GM19397 (cell line): ENCODE measurements at regions not wholly inside any gene's neighbourhood (a gene's known extent, or its start where the extent isn't known, plus 50 kb on each side); places are given as distances from the start of the nearest gene placed in this dataset.

Source experiments
- ATAC-seq: cut with Tn5 transposase; IDR thresholded peaks from one replicate; pipeline ENCODE4 v1.9.1; 2021; ENCODE audit warnings: mild to moderate bottlenecking, moderate library complexity; ENCODE audit not compliant: unreplicated experiment

- ATAC-seq: no peak
Measured at GRCh38 chr22:49533886-49534285, 293.8 kb downstream of the BRD1 start.

GRCh38 chr22:49532869-49533802 lies 294.5 kb downstream of the BRD1 start:
- no peak for ATAC-seq

- no peak for ATAC-seq
Measured at GRCh38 chr22:49531368-49531791, 296.3 kb downstream of the BRD1 start.

DNA sequence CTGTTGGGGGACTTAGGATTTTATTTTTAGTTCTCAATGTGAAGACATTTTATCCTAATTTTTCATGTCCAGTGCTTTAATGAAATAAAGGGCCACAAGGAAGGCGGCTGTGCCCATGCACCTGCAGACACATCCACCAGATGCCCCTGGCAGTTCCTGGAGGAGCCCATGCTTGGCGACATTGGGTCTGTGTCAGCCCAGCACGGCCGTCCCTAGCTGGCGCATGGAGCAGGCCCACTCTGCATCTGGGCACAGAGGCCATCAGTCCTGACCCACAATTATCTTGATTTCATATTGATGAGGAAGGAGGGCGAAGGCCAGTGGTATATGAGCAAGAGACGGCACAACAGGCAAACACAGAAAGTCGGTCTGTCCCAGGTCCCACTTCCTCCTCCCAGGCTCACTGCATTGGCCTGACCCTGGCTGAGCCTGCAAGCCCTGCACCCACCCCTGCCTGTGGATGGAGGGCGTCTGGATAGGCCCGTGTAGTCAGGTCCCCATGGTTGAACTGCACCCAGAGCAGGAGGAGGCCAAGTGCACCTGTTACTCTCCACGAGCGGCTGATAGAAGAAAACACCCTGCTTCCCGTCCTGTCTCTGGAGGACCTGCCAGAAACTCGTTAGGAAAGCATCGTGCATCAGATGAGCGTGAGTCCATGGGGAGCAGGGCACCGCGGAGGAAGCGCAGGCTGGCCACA lies 296.9 kb downstream of the BRD1 start:
- ATAC-seq: no peak

GRCh38 chr22:49528420-49528720 lies 299.3 kb downstream of the BRD1 start:
- ATAC-seq: no peak

- ATAC-seq: no peak
Measured at GRCh38 chr22:49527611-49528419, 299.9 kb downstream of the BRD1 start.

DNA sequence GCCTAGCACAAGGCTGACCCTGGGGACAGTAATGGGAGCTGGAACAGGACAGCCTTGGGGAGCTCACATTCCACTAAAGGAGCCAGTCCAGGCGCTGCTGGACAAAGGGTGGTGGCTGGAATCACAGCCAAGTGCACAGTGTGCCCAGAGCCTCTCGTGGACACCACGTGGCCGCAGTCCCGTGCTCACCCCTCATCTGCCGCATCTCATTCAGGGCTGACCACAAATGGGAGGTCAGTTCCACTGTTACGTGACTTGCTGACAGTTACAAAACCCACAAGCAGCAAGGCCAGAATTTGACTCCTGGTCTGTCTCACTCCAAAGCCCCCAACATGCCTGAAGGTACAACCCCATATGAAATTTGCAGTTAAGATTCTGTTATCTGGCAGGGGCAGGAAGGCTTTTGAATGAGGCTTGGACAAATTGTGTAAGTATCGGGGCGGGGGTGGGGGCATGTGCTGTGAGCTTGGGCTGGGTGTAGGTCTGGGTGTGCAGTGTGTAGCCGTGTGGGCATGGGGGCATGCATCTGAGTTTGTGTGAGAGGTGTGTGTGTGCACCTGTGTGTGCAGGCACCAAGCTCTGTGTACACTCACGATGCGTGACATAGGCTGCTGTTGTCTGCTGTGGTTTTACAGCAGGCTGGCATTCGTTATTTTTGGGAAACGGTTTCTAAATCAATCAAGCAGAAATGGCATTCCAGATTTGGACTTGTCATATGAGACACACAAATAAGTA lies 301.7 kb downstream of the BRD1 start:
- ATAC-seq: no peak

GRCh38 chr22:49525360-49525759 lies 302.3 kb downstream of the BRD1 start:
- ATAC-seq: no peak

- ATAC-seq: no peak
Measured at GRCh38 chr22:49524362-49524761, 303.3 kb downstream of the BRD1 start.

DNA sequence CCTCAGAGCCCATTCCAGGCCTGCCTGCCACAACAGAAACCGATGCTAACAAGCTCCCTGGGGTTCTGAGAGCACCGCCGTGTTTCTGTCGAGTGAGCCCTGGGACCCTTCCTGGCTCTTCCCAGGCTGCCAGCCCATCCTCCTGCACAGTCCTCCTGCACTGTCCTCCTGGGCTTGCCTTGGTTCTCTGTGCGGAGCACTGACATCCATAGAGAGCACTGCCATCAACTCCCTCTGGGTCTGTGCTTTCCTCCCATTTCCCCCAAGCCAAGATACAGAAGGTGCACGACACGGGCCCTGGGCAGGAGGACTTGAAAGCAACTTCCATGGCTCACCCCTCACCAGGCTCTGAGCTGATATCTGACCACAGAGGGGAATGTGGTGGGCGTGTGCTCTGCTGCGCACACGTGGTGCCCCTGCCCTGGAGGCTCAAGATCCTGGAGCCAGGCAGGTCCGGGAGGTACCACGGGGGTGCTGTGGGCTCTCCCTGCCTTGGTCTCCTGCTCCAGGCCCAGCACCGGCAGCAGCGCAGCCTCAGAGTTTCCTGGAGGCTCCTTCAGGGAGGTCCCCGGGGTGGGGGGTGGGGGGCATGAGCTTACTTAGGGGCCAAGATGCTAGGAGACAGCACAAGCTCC lies 304.2 kb downstream of the BRD1 start:
- ATAC-seq: no peak

DNA sequence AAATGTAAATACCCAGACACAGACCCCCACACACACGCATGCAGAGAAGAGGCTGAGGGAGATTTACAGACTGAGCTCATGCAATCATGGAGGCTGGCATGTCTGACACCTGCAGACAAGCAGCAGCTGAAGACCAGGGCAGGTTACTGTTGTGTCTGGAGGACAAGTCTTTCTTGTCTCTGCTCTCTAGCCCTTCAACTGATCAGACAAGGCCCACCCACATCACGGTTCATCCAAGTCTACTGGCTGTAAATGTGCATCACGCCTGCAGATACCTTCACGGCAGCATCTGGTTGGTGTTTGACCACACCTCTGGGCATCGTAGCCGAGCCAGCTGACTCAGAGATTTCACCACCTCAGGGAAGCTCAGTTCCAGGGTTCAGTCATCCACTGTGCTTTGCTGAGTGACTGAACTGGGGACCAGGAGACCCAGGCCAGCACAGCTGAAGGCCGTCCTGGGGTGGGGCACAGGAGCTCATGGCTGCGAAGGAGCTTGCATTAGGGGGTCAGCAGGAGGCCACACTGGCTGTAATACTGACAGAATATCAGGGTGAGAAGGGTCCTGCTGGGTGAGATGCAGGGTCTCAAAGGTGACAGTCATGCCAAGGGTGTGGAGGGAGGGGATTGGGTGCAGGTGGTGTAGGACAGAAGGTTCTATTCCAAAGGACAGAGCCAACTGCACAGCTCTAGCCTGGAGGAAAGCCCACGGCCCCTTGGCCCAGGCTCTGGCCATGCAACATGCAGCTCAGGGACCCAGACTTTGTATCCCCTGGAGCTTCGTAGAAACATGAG lies 304.9 kb downstream of the BRD1 start:
- no peak for ATAC-seq

GRCh38 chr22:49521787-49522224 lies 305.9 kb downstream of the BRD1 start:
- ATAC-seq: no peak

DNA sequence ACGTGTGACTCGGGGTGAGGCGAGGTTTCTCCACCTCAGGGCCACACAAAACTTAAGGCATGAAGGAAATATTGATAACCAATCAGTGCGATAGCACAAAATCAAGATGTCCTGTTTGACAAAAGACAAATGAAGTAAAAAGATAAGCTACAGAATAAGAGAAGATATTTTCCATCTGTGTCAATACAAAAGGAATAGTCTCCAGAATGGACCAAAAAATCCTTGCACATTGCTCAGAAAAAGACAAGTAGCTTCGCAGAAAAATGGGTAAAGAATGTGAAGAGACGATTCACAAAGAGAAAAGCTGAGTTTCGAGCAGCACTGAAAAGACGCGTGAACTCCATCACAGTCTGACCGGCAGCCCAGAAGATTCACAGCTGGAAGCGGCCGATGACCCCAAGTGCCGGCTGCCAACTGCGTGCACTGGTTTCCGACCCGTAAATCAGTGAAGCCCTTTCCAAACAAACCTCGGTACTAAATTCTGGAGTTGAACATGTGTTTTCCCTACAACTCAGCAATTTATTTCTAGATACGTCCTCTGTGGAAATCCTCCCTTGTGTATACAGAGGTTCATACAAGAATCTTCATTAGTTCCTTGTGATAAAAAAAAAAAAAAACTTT lies 308.4 kb downstream of the BRD1 start:
- ATAC-seq: no peak

DNA sequence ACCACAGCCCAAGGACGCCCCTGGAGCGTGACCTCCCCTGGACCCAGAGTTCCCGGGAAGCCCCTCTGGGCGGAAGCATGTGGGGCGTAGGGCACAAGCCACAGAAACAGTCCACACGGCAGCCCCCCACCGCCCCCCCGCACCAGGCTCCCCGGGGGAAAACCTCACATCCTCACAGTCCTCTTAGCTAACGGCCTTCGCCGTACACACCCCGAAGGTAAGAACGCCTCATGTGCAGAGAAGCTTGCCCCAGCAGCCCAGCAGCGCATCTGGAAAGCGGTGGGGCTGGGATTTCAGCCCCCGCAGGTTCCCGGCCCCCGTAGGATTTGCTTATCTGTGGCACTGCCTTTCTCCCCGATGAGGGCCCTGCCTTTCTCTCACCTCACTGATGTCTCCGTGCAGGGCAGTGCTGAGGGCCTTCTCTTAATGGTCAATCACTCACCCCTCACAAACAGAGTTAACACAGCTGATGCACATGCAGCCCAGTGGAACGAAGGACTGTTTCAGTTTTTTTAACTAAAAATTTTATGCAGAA lies 309.2 kb downstream of the BRD1 start:
- no peak for ATAC-seq

DNA sequence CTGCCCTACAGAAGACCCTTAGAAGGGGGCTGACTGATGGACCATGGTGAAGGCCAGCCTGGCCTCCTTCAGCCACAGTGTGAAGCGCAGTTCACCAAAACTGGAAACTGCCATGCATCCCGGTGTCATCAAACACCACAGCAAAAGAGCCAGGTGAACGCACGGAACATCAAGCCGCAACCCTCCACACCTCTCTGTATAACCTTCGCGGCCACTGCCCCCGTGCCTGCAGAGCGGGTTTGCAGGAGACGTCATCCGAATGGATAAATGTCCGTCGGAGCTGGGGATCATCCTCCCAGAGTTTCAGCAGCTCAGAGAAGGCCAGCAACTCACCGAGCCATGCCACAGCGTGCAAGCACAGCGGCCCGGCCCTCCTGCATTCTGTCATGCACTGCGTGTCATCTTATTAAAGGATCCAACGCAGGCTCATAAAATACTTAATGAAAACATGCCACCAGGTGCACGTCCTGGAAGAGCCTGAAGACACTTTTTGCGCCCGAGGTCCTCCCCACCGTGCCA lies 309.9 kb downstream of the BRD1 start:
- no peak for ATAC-seq

GRCh38 chr22:49517211-49517610 lies 310.5 kb downstream of the BRD1 start:
- no peak for ATAC-seq

DNA sequence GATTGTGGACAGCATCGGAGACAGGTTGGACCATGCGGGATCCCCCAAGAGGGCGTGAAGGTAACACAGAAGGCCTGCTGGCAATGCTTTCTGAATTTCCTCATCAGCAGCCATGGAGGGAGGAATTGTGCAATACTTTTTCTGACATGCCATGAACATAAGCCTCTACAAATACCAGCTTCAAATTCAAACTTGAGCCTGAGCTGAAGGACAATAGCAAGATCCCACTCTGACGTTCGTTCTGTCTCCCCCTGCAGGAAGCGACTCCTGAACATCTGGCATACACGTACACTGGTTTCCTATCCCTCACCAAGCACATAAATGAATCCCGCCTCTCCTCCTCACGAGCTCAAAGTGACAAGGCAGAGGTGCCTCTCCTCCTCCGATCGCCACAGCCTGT lies 312.2 kb downstream of the BRD1 start:
- ATAC-seq: no peak

GRCh38 chr22:49514641-49515040 lies 313.0 kb downstream of the BRD1 start:
- ATAC-seq: no peak

- ATAC-seq: no peak
Measured at GRCh38 chr22:49514211-49514610, 313.5 kb downstream of the BRD1 start.
